C1 segment of cervical spinal cord (tissue), 14 donors: ENCODE measurements at regions not wholly inside any gene's neighbourhood (a gene's known extent, or its start where the extent isn't known, plus 50 kb on each side); places are given as distances from the start of the nearest gene placed in this dataset.
"Not testable (repeated sequence)": the region's sequence is repeated elsewhere in the genome, so short reads cannot be mapped to it uniquely, and the experiment has no call there.

Experiments
- DNase-seq, 14 donors: peaks; one replicate each; lab custom pipeline; 2025; lab: John Stamatoyannopoulos, UW

DNA sequence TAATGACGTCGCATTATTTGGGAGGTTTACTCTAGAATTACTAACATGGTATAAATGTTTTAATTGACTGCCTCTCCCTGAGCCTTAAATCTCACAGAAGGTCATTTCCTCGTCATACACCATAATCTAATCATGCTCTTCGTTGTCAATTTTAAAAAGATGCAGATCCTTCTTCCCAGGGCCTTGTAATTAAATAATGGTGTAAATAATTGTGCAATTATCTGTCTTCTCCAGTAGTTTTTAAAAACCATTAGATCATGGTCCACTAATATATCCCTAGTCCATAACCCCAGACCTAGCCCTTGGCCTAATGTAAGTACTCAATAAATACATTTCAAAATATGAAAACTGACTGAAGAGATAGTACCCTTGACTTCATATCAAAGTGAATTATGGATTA, 181.5 kb upstream of the GNAI1 start:
- no peak for DNase-seq

DNA sequence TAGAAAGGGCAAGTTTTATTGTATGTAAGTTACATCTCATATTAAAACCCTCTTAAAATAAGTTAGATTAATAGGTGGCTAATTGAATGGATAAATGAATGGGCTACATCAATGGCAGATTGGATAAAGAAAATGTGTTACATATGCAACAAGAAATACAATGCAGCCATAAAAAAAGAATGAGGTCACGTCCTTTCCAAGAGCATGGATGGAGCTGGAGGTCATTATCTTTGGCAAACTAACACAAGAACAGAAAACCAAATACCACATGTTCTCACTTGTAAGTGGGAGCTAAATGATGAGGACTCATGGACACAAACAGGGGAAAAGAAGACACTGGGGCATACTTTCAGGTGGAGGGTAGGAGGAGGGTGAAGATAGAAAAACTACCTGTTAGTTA, 182.2 kb upstream of the GNAI1 start:
- DNase-seq, result no peak

DNA sequence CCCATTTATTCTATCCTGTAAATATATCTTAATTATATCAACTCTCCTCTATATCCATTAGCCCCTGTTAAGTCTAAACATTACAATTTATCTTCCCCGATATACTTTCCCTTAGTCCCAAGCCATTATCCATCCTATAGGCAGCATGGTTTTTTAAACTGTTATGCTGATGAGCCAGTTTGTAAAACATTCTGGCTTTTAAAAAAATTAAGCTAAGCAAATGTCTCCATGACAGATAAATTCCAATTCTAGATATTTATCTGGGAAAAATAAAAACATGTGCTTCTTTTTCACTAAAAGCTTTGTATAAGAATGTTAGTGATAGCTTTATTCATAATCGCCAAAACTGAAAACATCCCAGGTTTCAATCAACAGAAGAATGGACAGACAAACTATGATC, 183.2 kb upstream of the GNAI1 start:
- no peak for DNase-seq

DNA sequence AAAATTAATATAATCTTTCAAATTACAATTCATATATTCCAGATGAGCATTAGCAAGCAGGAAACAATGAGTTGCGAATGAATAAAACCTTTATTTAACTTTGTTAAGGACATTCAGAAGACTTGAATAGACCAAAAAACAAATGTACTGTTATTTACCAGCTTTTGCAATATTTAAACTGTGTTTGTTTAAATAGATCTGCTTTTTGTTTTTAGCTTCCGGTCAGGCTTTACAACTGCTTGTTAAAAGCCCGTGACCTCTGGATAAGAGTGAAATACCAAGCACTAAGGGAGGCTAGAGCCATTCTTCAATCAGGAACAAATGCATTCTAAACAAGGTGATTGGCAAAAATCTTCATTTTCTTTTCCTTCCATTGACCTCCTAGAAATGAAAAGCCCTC, 184.9 kb upstream of the GNAI1 start:
- no peak for DNase-seq

DNA sequence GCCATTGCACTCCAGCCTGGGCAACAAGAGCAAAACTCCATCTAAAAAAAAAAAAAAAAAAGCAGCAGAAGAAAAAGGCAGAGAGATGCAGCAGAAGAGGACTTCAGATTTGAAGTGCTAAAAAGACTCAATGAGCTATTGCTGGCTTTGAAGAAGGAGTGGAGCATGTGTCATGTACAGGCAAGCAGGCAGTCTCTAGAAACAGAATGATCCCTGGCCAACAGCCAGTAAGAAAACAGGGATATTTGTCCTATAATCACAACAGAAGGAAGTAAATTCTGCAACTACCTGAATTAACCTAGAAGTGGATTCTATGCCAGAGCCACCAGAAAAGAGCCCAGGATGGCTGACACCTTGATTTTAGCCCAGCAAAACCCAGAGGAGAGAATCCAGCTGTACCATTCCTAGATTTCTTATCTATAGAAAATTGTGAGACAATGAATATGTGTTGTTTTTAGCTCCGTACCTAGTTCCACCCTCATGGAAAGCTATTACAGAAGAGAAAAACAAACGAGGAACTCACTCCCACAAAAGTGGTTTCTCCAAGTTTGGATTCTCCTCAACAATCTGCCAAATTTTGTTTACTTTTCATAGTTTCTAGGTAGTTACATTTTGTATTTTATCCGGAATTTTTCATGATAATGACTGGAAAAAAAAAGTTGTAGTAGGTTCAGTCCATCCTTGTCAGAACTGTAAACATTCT, 198.2 kb upstream of the GNAI1 start:
- DNase-seq, result no peak

DNA sequence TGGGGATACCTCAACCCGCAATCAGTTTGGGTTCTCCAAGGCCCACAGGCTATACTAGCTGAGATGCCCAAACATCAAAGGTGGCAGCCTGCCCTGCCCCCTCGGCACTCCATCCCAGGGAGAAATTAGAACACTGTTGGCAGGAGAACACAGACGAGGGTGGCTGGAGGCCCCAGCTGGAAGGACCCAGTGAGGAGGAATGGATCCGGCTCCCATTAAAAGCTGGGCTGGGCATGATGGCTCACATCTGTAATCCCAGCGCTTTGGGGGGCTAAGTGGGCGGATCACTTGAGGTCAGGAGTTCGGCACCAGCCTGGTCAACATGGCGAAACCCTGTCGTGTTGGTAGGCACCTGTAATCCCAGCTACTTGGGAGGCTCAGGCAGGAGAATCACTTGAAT, 199.9 kb upstream of the GNAI1 start:
- no peak for DNase-seq

DNA sequence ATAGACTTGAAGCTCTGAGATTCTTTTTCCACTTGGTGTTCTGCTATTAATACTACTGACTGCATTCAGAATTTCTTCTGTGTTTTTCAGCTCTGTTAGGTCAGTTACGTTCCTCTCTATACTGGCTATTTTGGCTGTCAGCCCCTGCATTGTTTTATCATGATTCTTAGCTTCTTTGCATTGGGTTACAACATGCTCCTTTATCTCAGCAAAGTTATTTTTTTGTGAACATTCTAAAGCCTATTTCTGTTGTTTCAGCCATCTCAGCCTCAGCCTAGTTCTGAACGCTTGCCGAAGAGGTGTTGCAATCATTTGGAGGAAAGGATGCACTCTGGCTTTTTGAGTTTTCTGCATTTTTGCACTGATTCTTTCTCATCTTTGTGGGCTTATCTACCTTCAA, 201.5 kb upstream of the GNAI1 start:
- no peak for DNase-seq

DNA sequence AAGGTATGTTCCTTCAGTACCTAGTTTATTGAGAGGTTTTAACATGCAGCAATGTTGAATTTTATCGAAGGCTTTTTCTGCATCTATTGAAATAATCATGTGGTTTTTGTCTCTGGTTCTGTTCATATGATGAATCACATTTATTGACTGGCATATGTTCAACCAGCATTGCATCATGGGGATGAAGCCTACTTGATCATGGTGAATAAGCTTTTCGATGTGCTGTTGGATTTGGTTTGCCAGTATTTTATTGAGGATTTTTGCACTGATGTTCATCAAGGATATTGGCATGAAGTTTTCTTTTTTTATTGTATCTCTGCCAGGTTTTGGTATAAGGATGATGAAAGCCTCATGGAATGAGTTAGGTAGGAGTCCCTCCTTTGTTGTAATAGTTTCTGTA, 204.0 kb upstream of the GNAI1 start:
- no peak for DNase-seq

DNA sequence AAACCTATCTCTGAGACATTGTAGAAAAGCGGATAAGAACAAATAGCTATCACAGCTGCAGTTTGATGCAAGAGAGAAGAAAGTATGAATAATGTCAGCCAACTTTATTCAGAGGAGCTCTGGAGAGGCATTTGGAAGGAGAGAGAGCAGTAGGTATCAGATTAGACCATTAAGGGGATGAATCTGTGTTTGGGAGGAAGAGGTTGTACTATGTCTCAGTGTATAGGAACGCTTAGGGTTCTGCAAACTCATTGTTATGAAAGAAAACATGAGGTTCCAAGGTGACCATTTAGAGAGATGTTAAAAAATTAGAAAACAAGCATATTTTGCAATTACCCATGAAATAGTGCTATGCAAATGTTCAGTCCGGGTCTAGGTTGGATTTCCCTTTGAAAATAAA, 207.5 kb upstream of the GNAI1 start:
- no peak for DNase-seq

DNA sequence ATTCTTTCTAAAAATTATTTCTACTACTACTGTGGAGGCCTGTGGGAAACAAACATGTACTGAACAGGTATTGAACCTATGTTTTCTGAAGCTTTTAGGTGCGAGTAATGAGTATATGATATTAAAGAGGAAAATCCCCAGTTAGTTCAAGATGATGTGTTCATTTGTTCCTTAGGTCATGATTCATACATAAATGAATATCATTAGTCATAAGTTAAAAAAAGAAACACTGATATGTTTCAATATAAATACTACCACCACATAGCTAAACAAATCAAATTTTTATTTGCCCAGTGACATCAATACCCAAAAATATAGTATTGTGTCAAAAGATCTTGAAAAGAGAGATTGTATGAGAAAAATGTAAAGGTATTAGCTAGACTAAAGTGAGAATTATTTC, 210.7 kb upstream of the GNAI1 start:
- no peak for DNase-seq

DNA sequence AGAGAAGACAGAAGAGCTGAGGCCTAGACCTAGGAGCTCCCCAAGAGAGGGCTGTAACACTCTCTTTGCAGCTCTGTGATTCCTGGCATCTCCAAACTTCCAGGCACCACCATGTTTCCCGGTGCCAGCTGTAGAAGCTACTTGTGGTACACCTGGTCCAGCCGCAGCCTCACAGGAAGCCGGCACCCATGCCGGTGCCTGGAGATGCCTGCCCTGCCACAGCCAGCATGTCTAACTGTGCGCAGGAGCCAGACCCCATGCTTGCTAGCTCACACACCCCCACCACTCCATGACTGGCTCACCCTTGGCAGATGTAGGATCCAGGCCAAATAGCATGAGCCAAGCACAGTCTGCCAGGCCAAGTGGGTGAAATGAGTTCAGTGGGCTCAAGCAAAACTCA, 211.7 kb upstream of the GNAI1 start:
- DNase-seq, result no peak

DNA sequence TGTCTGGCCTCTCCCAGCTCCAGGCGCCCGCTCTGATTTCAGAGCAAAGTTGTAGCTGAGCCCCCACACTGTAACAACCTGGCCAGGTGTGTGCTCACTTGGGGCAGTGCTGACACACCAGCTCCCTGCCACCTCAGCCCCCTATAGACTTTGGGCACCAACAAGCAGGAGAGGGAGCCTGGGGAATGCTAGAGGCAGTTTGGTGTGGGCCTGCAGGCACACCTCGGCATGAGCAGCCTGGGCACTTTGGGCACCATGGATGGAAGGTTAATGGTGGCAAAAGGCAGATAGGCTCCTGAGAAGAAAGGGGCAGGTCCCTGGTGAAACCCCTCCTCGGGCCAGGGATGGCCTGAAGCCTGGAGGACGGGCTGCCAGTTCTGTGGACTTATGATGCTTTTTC, 212.7 kb upstream of the GNAI1 start:
- no peak for DNase-seq

DNA sequence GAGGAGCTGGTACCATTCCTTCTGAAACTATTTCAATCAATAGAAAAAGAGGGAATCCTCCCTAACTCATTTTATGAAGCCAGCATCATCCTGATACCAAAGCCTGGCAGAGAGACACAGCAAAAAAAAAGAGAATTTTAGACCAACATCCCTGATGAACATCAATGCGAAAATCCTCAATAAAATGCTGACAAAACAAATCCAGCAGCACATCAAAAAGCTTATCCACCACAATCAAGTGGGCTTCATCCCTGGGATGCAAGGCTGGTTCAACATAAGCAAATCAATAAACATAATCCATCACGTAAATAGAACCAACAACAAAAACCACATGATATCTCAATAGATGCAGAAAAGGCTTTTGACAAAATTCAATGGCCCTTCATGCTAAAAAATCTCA, 216.0 kb upstream of the GNAI1 start:
- not testable (repeated sequence) for DNase-seq

DNA sequence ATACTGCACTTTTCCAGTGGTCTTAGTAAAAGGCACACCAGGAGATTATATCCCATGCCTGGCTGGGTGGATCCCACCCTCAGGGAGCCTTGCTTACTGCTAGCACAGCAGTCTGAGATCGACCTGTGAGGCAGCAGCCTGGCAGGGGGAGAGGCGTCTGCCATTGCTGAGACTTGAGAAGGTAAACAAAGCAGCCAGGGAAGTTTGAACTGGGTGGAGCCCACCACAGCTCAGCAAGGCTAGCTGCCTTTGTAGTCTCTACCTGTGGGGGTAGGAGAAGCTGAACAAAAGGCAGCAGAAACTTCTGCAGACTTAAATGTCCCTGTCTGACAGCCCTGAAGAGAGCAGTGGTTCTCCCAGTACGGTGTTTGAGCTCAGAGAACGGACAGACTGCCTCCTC, 219.3 kb upstream of the GNAI1 start:
- DNase-seq, result not testable (repeated sequence)

DNA sequence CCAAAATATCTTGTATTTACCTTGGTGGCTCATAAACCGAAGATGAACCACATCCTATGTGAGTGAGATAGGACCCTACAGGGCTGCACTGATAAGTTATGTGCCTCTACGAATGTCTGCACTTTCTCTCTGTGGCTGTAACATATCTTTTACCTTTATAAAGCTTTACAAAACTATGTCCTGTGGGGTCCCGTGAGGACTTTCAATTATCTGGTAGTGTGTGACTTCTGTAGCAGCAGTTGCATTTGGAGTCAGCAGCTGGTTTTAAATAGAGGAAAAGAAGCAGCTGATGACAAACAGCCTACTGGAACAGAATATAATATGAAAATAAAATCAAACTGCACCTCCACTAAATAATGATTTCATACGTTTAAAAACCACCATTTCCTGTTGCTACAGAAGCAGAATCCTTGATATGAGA, 222.4 kb upstream of the GNAI1 start:
- DNase-seq, result no peak

DNA sequence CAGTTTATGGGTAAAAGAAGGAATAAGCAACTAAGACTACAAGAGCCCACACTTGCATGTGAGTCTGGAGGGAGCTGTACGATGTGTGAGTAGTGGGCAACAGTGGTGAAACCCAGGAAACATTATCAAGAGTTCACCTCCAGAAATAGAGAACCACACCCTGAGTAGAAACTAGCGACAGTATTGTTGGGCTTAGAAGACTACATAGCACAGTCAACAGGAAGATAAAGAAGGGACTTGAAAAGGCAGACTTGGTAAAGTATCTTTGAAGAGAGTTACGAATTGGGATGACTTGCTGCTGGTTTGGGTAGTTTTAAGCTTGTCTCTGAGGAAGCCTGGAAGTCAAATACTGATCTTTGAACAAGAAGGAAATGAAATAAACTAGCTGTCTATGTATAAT, 223.2 kb upstream of the GNAI1 start:
- DNase-seq, result no peak

DNA sequence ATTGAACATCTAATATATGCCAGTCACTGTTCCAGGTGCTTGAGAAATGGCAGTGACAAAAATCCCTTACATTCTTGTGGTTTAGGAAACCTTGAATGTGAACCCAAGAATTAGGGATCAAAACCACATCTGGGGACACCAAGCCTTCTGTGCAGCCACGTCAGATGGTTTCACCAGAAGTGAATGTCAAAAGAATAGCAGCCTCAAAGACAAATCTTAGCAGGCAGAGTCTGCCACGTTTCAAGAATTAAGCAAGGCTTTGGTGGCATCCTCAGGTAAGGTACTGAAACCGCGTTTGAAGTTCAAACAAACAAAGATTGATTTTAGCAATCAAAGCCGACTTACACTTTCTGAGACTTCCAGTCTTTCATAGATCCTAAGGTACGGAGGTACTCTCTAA, 225.5 kb upstream of the GNAI1 start:
- no peak for DNase-seq

DNA sequence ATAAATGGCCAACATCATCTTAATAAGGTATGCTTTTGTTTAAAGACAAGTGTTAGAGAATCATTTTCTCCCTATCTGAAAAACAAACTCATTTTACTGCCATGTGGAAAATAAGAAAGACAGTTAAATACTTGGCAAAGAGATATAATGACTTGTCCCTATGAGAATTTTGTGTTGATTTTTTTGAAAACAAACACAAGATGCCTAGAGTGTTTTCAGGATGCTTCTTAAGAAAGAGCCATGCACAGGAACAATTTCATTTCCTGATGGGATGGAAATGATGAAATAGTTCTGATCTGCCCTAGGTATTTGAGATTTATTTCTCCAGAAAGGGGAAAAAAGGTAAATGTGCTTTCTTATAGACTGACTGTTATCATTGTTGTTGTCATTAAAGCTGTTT, 237.5 kb upstream of the GNAI1 start:
- DNase-seq, result no peak

DNA sequence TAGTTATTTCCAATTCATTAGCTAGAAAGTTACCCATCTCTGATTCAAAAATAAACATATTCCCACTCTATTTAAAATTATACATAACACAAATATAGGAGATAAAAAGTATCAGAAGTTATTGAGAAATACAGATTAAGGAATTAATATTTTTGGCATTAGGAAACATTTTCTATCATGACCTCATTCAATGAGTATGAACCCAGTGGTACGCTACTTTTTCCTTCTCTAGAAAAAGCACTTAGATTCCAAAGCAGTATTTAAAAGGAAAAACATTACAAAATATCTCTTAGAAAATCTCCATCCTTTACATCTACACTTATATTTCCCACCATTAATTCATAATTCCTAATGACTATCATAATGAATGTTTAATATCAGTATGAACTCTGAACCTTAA, 240.6 kb upstream of the GNAI1 start:
- DNase-seq, result no peak

DNA sequence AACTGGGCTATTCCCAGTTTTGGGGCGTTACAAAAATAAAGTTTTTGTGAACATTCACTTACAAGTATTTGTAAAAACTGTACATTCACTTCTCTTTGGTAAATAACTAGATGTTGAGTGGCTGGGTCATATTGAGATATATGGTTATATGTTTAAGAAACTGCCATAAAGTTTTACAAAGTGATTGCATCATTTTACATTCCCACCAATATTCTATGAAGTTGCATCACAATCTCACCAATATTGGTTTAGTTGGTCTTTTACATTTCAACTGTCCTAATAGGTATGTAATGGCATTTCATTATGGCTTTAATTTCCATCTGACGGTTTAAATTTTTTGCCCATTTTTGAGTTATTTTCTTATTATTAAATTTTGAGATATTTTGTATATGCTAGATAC, 251.7 kb upstream of the GNAI1 start:
- DNase-seq, result no peak

DNA sequence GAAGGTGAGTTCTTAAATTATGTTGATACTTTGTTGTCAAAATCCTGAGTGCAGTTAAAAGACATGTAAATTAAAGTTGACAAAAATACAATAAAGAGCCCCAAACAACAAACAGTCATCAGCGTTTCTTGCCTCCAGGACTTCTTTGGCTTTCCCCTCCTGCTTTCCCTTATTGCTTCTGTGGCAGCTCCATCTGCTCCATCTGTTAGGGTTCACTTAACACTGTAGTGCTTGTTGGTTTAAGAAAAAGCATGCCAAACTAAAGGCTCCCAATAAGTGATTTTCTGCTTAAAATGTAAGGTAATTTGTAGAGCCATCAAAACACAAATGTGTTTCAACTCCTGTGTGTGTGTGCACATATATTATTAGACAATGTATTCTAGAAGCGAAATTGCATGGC, 254.3 kb upstream of the GNAI1 start:
- peak in 1 of 14 donors; percentile 77 for DNase-seq

DNA sequence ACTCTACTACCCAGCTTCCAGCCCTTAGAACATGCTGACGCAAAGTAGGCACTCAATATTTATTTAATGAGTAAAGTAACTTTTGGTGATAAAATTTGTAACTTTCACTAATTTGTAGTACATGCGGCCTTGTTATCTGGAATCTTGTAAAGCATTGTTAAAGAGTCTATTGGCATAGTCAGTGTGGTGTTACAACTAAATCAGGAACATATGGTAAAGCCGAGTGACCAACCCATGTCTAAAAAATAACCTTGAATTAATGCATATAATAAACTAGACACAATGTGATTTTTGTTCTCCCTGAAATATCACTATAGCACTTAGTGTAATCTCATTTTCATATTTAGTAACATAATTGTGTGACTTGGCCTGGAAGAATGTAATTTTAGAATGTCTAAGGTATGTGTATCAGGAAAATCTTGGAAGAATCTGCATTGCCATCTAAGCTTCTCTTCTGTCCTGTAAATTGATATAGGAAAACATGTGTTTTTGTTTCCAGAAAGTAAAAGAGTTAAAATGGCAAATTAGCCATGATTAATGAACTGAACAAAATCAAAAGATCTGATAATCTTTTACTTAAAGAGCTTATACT, 256.7 kb upstream of the GNAI1 start:
- no peak for DNase-seq

DNA sequence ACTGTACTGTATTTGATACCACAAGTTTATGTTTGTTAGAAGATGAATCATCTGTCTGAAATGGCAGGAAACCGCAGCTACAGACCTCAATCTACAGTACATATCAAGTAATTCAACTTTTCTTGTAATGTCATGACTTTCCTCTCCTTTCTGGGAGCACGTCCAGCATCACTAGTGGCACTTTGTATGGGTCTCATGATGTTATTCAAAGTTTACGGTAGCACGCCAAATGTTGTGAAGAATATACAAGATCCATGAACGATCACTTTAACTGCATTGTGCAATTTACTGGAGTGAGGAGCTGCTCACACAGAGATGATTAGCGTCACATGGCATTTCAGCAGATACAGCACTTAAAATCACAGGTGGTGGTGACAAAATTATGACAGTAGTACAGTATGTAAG, 257.8 kb upstream of the GNAI1 start:
- no peak for DNase-seq

DNA sequence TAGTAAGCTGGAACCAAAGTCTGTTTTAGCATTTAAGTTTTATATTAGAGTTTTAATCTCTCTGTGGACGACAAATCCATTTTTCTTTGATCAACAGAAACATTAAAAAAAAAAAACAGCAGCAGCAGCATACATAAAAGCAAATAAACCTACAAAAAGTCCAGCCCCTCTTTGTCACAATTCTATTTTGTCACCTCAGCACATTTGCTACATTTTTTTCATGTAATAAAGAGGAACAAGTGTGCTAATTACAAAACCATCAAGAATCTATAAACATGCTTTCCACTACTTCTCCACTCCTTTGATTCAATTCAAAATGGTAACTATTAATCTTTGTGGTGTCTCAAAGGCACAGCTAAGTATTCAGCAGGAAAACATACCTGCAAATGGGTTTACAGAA, 259.8 kb upstream of the GNAI1 start:
- no peak for DNase-seq
